ENCODE measurements at regions not wholly inside any gene's neighbourhood (a gene's known extent, or its start where the extent isn't known, plus 50 kb on each side); places are given as distances from the start of the nearest gene placed in this dataset.

GRCh38 chr12:88665071-88665470 is 84.8 kb upstream of the KITLG start:
- H3K27ac ChIP-seq (ENCODE audit: low read depth, low read length): no peak overlapping the region
- no peak overlapping the region for H2AFZ ChIP-seq (ENCODE audit: low read length, unreplicated experiment)
- H3K36me3 ChIP-seq (ENCODE audit: insufficient read depth, low read length): no peaks in the 10 kb centered on the region
- H3K27me3 ChIP-seq (ENCODE audit: insufficient read depth, low read length): no peaks in the 10 kb centered on the region
- no peak overlapping the region for H3K4me3 ChIP-seq (ENCODE audit: low read depth, low read length)
- H3K79me2 ChIP-seq (ENCODE audit: control insufficient read depth, insufficient read depth, low read length, unreplicated experiment): no peaks in the 10 kb centered on the region
- peaks cover 5% of the 10 kb centered on the region for H3K4me1 ChIP-seq (ENCODE audit: control insufficient read depth, insufficient read depth, low read length, unreplicated experiment)

GRCh38 chr12:88662961-88663360 is 82.7 kb upstream of the KITLG start:
- no peaks in the 10 kb centered on the region for H3K36me3 ChIP-seq (ENCODE audit: insufficient read depth, low read length)
- no peaks in the 10 kb centered on the region for H3K79me2 ChIP-seq (ENCODE audit: control insufficient read depth, insufficient read depth, low read length, unreplicated experiment)
- no peak overlapping the region for H2AFZ ChIP-seq (ENCODE audit: low read length, unreplicated experiment)
- H3K27me3 ChIP-seq (ENCODE audit: insufficient read depth, low read length): no peaks in the 10 kb centered on the region
- peaks cover 5% of the 10 kb centered on the region for H3K4me1 ChIP-seq (ENCODE audit: control insufficient read depth, insufficient read depth, low read length, unreplicated experiment)
- no peak overlapping the region for H3K27ac ChIP-seq (ENCODE audit: low read depth, low read length)
- H3K4me3 ChIP-seq (ENCODE audit: low read depth, low read length): no peak overlapping the region

- H2AFZ ChIP-seq (ENCODE audit: low read length, unreplicated experiment): no peak overlapping the region
- no peak overlapping the region for H3K4me3 ChIP-seq (ENCODE audit: low read depth, low read length)
- no peaks in the 10 kb centered on the region for H3K79me2 ChIP-seq (ENCODE audit: control insufficient read depth, insufficient read depth, low read length, unreplicated experiment)
- no peak overlapping the region for H3K27ac ChIP-seq (ENCODE audit: low read depth, low read length)
- H3K4me1 ChIP-seq (ENCODE audit: control insufficient read depth, insufficient read depth, low read length, unreplicated experiment): peaks cover 5% of the 10 kb centered on the region
- no peaks in the 10 kb centered on the region for H3K27me3 ChIP-seq (ENCODE audit: insufficient read depth, low read length)
- no peaks in the 10 kb centered on the region for H3K36me3 ChIP-seq (ENCODE audit: insufficient read depth, low read length)
These were observed 81.8 kb upstream of the KITLG start for GRCh38 chr12:88662093-88662492.

- Histone ChIP-seq H3K27me3 (ENCODE audit: insufficient read depth, low read length) (no peaks in the 10 kb centered on the region), H2AFZ (ENCODE audit: low read length, unreplicated experiment) (no peak overlapping the region), H3K27ac (ENCODE audit: low read depth, low read length) (no peak overlapping the region), H3K36me3 (ENCODE audit: insufficient read depth, low read length) (no peaks in the 10 kb centered on the region), H3K4me3 (ENCODE audit: low read depth, low read length) (no peak overlapping the region), H3K79me2 (ENCODE audit: control insufficient read depth, insufficient read depth, low read length, unreplicated experiment) (no peaks in the 10 kb centered on the region), H3K4me1 (ENCODE audit: control insufficient read depth, insufficient read depth, low read length, unreplicated experiment) (peaks cover 2% of the 10 kb centered on the region)
These were observed 77.7 kb upstream of the KITLG start for GRCh38 chr12:88658009-88658408.

GRCh38 chr12:88650715-88651114 is 70.4 kb upstream of the KITLG start:
- H3K27ac ChIP-seq (ENCODE audit: low read depth, low read length): no peak overlapping the region
- peaks cover 17% of the 10 kb centered on the region for H3K4me1 ChIP-seq (ENCODE audit: control insufficient read depth, insufficient read depth, low read length, unreplicated experiment)
- no peak overlapping the region for H3K4me3 ChIP-seq (ENCODE audit: low read depth, low read length)
- no peaks in the 10 kb centered on the region for H3K27me3 ChIP-seq (ENCODE audit: insufficient read depth, low read length)
- H3K36me3 ChIP-seq (ENCODE audit: insufficient read depth, low read length): no peaks in the 10 kb centered on the region
- no peaks in the 10 kb centered on the region for H3K79me2 ChIP-seq (ENCODE audit: control insufficient read depth, insufficient read depth, low read length, unreplicated experiment)
- no peak overlapping the region for H2AFZ ChIP-seq (ENCODE audit: low read length, unreplicated experiment)

- no peak overlapping the region for H2AFZ ChIP-seq (ENCODE audit: low read length, unreplicated experiment)
- H3K79me2 ChIP-seq (ENCODE audit: control insufficient read depth, insufficient read depth, low read length, unreplicated experiment): no peaks in the 10 kb centered on the region
- H3K27ac ChIP-seq (ENCODE audit: low read depth, low read length): no peak overlapping the region
- peaks cover 17% of the 10 kb centered on the region for H3K4me1 ChIP-seq (ENCODE audit: control insufficient read depth, insufficient read depth, low read length, unreplicated experiment)
- H3K27me3 ChIP-seq (ENCODE audit: insufficient read depth, low read length): no peaks in the 10 kb centered on the region
- H3K36me3 ChIP-seq (ENCODE audit: insufficient read depth, low read length): no peaks in the 10 kb centered on the region
- H3K4me3 ChIP-seq (ENCODE audit: low read depth, low read length): no peak overlapping the region
These were observed 68.4 kb upstream of the KITLG start for GRCh38 chr12:88648625-88649024.

- Histone ChIP-seq H3K27ac (ENCODE audit: low read depth, low read length) (no peak overlapping the region), H3K4me1 (ENCODE audit: control insufficient read depth, insufficient read depth, low read length, unreplicated experiment) (peaks cover 17% of the 10 kb centered on the region), H2AFZ (ENCODE audit: low read length, unreplicated experiment) (peak overlapping the region; percentile 41), H3K4me3 (ENCODE audit: low read depth, low read length) (no peak overlapping the region), H3K36me3 (ENCODE audit: insufficient read depth, low read length) (no peaks in the 10 kb centered on the region), H3K79me2 (ENCODE audit: control insufficient read depth, insufficient read depth, low read length, unreplicated experiment) (no peaks in the 10 kb centered on the region), H3K27me3 (ENCODE audit: insufficient read depth, low read length) (no peaks in the 10 kb centered on the region)
These were observed 66.6 kb upstream of the KITLG start for GRCh38 chr12:88646824-88647223.

GRCh38 chr12:88645816-88646215 is 65.5 kb upstream of the KITLG start:
- Histone ChIP-seq H3K4me3 (ENCODE audit: low read depth, low read length) (no peak overlapping the region), H3K4me1 (ENCODE audit: control insufficient read depth, insufficient read depth, low read length, unreplicated experiment) (peaks cover 11% of the 10 kb centered on the region), H3K27me3 (ENCODE audit: insufficient read depth, low read length) (no peaks in the 10 kb centered on the region), H3K27ac (ENCODE audit: low read depth, low read length) (no peak overlapping the region), H2AFZ (ENCODE audit: low read length, unreplicated experiment) (no peak overlapping the region), H3K79me2 (ENCODE audit: control insufficient read depth, insufficient read depth, low read length, unreplicated experiment) (no peaks in the 10 kb centered on the region), H3K36me3 (ENCODE audit: insufficient read depth, low read length) (no peaks in the 10 kb centered on the region)

- Histone ChIP-seq H3K27me3 (ENCODE audit: insufficient read depth, low read length) (no peaks in the 10 kb centered on the region), H3K4me3 (ENCODE audit: low read depth, low read length) (no peak overlapping the region), H2AFZ (ENCODE audit: low read length, unreplicated experiment) (no peak overlapping the region), H3K27ac (ENCODE audit: low read depth, low read length) (no peak overlapping the region), H3K36me3 (ENCODE audit: insufficient read depth, low read length) (no peaks in the 10 kb centered on the region), H3K79me2 (ENCODE audit: control insufficient read depth, insufficient read depth, low read length, unreplicated experiment) (no peaks in the 10 kb centered on the region), H3K4me1 (ENCODE audit: control insufficient read depth, insufficient read depth, low read length, unreplicated experiment) (peaks cover 7% of the 10 kb centered on the region)
These were observed 64.9 kb upstream of the KITLG start for GRCh38 chr12:88644946-88645702.

- no peaks in the 10 kb centered on the region for H3K27me3 ChIP-seq (ENCODE audit: insufficient read depth, low read length)
- no peak overlapping the region for H3K27ac ChIP-seq (ENCODE audit: low read depth, low read length)
- no peaks in the 10 kb centered on the region for H3K36me3 ChIP-seq (ENCODE audit: insufficient read depth, low read length)
- no peak overlapping the region for H3K4me3 ChIP-seq (ENCODE audit: low read depth, low read length)
- H3K4me1 ChIP-seq (ENCODE audit: control insufficient read depth, insufficient read depth, low read length, unreplicated experiment): peaks cover 18% of the 10 kb centered on the region
- H2AFZ ChIP-seq (ENCODE audit: low read length, unreplicated experiment): no peak overlapping the region
- no peaks in the 10 kb centered on the region for H3K79me2 ChIP-seq (ENCODE audit: control insufficient read depth, insufficient read depth, low read length, unreplicated experiment)
These were observed 63.4 kb upstream of the KITLG start for GRCh38 chr12:88643685-88644084.

- H3K4me1 ChIP-seq (ENCODE audit: control insufficient read depth, insufficient read depth, low read length, unreplicated experiment): peaks cover 23% of the 10 kb centered on the region
- H3K27me3 ChIP-seq (ENCODE audit: insufficient read depth, low read length): no peaks in the 10 kb centered on the region
- no peaks in the 10 kb centered on the region for H3K79me2 ChIP-seq (ENCODE audit: control insufficient read depth, insufficient read depth, low read length, unreplicated experiment)
- H3K4me3 ChIP-seq (ENCODE audit: low read depth, low read length): no peak overlapping the region
- H3K36me3 ChIP-seq (ENCODE audit: insufficient read depth, low read length): no peaks in the 10 kb centered on the region
- H3K27ac ChIP-seq (ENCODE audit: low read depth, low read length): no peak overlapping the region
- no peak overlapping the region for H2AFZ ChIP-seq (ENCODE audit: low read length, unreplicated experiment)
These were observed 62.6 kb upstream of the KITLG start for GRCh38 chr12:88642675-88643431.
